HG03139 (cell line): ENCODE measurements at regions not wholly inside any gene's neighbourhood (a gene's known extent, or its start where the extent isn't known, plus 50 kb on each side); places are given as distances from the start of the nearest gene placed in this dataset.

Experiments
- ATAC-seq: cut with Tn5 transposase; IDR thresholded peaks from one replicate; pipeline ENCODE4 v1.9.1; 2021; ENCODE audit not compliant: unreplicated experiment

DNA sequence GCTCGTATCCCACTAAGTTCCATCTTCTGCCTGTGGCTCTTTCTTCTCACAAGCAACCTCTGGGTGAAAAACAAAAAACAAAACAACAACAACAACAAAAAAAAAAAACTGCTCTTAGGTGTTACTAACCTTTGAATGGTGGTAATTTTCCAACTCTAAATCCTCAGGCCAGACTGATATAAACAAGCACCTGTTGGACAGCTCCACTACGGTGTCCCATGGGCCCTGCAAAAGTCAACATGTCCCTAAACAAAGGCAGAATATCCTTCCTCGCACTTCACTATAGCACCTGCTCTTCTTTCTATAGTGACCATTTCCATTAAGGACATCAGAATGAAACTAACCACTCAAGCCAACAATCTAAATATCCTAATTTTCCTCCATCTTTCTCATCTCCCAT is 54.6 kb upstream of the PARM1 start:
- ATAC-seq, result no peak

DNA sequence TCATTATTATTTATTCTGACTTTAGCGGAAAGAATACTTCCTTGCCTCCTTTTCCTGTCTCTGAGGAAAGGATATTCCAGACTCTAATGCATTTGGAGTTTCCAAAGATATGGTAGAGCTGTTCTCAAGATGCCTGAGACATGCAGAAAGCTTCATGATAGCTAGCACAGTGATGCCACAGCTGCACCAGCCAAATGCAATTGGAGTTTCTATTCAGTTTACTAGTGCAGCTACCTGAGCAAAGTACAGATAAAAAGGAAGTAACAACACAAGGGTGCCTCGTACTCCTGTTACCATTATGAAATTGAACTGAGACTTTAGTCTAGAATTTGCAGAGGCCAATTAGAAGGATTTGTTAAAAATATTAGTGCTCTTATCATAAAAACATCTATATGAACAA is 57.5 kb upstream of the PARM1 start:
- ATAC-seq, result no peak

DNA sequence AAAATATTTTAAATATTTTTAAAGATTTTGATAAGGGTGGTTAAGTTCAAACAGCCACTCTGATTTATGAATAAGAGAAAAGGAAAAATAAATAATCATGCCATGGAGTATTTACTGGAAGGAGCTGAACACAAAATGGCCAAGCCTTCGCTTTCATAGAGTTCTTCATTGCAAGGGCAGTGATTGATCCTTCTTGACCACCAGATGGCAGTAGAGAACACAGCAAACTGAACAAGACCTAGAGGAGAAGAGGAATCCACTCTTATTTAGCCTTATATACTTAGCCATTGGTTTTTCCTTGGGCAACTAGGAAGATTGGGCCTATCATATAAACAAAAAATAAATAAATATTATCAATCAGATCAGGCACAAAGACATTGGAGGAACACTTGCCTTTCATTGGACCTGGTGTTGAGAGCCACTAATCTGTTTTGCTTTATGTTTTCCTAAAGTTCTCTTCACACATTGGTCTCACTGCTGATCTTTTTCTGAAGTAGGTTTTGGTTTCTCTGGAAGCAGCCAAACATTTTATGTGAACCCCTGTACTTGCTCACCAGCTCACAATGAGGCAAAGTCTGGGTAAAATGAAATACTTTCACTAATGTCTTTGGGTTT is 58.1 kb upstream of the PARM1 start:
- ATAC-seq, result peak; percentile 37

DNA sequence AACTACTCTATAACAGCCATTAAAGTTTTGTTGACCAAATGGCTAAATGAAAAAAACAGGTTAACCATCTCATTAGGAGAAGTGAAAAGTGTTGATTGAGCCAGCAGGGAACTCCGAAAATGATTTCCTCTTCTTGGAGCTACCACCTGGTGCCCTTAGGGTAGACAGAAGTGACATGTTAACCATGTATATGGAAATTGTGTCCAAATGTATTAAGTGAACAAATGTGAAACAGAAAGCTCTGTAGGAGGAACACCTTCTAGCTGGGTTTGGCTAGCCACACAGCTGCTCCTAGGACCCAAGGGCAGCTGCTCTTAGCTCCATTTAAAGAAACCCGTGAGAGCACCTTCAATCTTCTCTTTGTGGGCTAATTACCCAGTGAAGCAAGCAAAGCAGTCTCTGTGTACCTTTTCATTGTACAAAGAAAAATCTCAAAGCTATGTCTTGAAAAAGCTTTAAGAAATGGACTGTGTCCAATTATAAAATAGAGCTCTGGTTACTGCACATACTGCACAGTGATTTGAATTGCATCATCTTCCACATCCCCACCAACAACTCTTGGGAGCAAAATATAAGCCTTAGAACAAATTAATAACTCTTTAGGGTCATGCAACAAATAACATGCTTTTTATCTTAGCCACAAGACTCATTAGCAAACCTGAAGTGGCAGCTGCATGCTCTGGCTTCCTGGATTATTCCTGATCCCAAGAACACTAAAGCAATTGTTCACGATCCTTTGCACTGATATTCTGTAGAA is 59.2 kb upstream of the PARM1 start:
- peak; percentile 96 for ATAC-seq

DNA sequence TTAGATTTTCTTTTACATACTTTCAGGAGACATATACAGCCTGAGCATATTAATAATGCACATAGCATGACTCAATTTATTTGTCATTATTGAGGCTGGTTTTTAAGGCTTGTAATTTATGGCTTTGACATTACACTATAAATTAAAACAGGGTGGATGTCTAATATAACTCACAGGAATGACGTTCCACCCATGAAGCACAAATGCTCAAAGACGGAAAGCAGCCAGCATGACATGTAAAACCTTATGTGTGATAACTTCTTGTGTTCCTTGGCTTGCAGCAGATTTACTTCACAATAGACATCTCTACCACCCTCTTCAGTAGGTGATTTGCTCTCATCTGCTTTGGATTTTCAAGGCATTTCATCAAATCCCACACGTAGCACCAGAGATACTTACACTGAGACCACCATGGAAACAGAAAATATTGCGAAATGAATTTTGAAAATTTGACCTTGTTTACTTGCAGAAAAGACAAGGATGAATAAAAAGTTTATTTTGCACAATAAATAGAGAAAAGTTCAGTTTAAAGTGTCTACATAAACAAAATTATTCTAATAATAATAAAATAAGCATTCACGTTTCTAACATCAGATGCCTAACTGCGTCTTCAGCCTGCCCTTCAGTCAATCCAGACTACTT is 64.7 kb upstream of the BTC start:
- ATAC-seq, result no peak

DNA sequence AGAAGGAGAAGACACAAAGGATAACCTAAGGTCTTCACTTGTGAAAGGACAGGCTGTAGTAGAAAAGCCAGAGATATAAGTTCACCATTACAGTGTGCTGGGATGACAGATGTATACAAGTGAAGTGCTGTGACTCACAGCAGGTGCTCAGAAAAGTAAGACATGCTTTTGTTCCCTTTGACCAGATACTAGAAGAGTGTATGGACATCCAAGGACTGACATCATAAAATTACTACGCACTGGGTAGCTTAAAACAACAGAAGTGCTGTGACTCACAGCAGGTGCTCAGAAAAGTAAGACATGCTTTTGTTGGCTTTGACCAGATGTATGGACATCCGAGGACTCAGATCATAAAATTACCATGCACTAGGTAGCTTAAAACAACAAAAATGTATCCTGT is 61.6 kb upstream of the BTC start:
- no peak for ATAC-seq

DNA sequence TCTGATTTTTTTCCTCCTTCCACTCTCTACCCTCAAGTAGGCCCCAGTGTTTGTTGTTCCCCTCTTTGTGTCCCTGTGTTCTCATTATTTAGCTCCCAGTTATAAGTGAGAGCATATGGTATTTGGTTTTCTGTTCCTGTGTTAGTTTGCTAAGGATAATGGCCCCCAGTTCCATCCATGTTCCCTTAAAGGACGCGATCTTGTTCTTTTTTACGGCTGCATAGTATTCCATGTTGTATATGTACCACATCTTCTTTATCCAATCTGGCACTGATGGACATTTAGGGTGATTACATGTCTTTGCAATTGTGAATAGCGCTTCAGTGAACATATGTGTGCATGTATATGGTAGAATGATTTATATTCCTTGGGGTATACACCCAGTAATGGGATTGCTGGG is 54.5 kb upstream of the BTC start:
- ATAC-seq, result no peak

DNA sequence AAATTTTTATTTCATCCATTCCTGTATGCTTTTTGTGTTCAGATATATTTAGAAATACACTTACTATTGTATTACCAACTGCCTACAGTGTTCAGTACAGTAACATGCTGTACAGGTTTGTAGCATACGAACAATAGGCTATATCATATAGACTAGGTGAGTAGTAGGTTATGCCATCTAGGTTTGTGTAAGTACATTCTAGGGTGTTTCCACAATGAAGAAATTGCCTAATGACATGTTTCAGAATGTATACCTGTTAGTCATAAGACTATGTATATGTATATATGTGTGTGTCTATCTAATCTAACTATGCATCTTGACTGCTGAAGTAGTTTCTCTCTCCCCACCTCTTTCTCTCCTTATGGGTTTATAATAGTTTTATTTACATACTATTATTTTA is 51.5 kb upstream of the BTC start:
- ATAC-seq, result no peak
